ENCODE measurements at regions not wholly inside any gene's neighbourhood (a gene's known extent, or its start where the extent isn't known, plus 50 kb on each side); places are given as distances from the start of the nearest gene placed in this dataset.

DNA sequence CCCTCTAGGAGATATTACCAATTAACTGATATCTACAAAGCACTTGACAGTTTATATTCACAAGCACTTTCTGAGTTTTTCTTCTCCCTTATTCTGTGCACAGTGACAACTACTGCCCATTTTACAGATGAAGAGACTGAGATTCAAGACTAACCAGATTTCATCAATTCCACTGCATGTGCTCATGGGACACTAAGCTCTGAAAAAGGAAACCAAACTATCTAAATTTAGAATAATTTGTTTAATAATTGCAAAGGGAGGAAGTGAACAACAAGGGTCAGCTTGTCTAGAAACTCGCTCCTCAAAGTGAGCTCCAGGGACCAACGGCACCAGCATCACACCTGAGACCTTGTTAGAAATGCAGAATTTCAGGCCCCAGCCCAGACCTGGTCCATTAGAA lies 50.8 kb upstream of the MYLIP start:
- no peak for DNase-seq

DNA sequence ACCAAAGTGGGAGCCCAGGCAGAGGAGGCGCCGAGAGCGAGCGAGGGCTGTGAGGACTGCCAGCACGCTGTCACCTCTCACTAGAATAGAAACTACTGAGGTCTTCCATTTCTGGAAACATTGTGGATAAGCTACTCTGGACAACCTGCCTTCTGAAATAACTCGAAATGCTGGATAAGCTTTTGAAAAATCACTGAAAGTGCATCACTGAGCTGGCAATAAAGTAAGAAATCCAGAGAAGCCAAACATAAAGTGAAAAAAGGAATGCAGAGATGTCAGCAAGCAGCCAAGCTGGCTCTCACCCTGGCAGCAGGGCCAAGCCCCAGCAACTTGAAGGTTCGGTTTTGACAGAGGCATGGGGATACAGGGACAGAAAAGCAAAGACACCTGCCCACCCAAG lies 59.2 kb upstream of the MYLIP start:
- DNase-seq = no peak

- DNase-seq = no peak
Measured at GRCh38 chr6:16069222-16069621, 59.7 kb upstream of the MYLIP start.

DNA sequence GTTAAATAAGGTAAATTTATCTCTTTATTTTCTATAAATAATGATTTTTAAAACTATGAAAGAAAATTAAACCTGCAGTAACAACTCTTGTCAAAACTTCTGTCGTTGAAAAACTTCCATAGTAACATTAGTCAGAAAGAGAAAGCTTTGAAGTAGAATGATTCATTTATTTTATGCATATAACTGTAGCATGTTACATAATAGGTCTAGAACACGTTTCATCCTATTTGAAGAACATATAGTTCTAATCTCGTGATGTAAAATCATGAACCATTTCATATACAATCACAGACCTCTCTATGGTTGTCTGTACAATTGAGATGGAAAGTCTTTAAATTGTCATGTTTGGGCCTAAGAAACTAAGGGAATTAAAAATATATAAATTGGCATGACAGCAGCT lies 61.3 kb upstream of the MYLIP start:
- DNase-seq = no peak

- DNase-seq = peak; percentile 64
Measured at GRCh38 chr6:16064671-16065072, 64.2 kb upstream of the MYLIP start.

DNA sequence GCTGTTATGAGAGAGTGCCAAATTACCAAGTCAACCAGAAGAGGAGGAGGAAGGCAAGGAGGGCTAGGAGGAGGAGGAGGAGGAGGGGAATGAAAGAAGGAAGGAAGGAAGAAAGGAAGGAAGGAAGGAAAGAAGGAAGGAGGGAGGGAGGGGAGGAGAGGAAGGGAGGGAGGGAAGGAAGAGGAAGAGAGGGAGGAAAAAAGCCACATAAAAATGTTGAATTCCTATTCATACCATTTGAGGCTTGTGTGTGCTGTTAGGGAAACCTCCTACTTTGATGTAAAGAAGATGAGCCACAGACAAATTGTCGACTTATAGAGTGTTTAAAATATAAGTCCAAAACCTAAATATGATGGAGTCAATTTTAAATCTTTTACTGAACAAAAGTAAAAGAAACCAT lies 65.3 kb upstream of the MYLIP start:
- no peak for DNase-seq

DNA sequence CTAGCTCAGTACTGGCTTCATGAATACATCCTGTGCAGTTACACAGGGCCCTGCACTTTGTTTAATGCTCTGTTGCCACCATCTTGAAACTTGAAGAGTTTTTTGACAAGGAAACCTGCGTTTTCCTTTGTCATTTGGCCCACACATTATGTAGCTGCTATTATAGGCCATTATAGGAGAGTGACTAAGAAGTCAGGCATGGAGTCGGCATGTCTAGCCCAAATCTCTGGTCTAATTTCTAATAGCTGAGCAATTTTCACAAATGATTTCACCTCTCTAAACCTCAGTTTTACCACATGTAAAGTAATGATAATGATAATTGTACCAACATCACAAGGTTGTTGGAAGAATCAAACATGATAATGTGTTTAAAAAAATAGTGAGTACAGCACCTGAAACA lies 67.1 kb upstream of the MYLIP start:
- no peak for DNase-seq

GRCh38 chr6:16060039-16060438 lies 68.8 kb upstream of the MYLIP start:
- no peak for DNase-seq

DNA sequence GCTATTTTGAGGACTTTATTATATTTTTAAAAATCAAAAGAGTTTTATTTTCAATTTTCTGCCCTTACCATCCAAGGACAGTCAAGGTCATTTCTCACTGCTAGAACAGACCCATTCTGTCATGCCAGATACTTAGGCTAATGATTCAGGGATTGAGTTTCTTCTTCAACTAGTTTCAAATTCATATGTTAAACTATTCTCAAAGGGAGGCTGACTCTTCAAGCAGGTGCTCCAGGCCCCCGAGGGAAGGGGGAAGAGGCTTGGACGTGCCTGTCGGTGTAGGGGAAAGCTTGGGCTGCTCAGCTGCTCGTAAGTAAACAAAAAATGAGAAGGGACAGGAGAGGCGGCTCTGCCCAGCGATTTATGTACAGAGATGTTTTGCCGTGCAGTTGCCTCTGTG lies 69.4 kb upstream of the MYLIP start:
- no peak for DNase-seq

GRCh38 chr6:16058929-16059345 lies 69.9 kb upstream of the MYLIP start:
- DNase-seq = no peak

DNA sequence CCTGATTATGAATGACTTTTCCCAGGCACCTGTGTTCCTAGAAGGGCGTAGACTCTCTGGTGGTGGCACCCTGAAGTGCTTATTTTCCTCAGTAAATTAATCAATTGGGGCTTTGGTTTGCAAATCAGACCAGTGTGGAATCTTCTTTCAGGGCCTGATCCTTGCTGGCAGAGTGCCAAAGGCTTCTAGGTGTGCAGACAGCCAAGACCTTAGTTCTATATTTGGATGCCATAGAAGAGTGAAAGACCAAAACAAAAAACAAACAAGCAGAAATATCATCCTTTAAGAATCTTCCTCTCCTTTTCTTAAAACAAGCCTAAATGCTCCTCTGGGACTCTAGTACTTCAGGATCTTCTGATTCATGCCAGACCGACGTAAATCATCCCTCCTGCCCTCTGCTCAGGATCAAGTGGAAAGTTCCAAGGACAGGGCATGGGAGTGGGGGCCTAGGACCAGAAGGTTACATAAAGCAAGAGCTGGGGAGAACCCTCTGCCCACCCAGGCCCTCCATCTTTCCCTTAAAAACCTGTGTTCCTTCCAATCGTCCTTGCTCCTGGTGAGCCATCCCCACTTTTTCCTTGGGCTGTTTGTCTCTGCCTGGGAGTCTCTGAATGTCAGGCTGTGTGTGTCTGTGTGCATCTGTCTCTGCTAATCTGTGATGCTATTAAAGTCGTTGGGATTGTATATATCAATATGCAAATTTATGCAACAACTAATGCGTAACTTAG lies 70.5 kb upstream of the MYLIP start:
- peak; percentile 87 for DNase-seq

DNA sequence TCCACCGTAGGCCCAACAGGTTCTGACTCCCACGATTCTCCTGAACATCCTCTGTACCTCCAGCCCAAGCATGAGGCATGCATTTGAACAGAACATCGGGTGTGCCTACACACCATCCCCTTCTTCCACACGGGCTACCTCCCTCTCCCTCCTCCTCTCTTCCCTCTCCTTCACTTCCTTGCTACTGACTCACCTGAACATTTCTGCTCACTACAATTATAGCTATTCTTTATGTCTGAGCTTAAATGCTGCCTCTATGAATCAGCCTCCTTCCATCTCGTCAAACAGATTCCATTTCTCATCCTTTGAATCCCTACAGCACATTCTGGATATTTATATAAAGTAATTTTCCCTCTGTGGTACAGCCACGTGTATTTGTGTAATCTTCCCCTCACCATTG lies 71.4 kb upstream of the MYLIP start:
- DNase-seq = no peak

DNA sequence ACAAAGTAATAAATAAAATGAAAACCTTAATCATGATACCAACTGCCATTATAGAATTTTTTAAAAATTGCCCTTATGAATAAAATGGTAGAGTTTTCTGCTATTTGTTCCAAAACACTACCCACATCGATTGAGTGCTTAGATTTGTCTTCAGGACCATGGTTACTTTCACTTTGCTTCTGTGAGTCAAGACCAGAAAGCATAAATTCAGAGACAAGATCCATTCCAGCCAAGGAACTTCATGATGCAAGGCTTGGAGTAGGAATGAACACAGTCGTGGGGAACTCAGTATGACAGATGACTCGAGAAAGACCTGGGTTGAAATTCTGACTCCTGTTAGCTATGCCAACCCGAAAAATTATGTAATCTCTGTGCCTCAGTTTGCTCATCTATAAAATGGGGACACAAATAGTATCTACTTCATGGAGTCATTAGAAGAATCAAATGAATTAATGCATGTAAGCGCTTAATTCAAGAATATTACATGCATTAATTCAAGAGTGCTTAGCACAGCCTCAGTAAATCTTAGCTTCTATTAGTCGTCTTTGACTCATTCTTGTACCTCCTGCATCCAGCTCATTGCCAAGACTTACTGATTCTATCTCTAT lies 72.5 kb upstream of the MYLIP start:
- no peak for DNase-seq

- peak; percentile 27 for DNase-seq
Measured at GRCh38 chr6:16055852-16056251, 73.0 kb upstream of the MYLIP start.

GRCh38 chr6:16049168-16049567 lies 79.7 kb upstream of the MYLIP start:
- no peak for DNase-seq

DNA sequence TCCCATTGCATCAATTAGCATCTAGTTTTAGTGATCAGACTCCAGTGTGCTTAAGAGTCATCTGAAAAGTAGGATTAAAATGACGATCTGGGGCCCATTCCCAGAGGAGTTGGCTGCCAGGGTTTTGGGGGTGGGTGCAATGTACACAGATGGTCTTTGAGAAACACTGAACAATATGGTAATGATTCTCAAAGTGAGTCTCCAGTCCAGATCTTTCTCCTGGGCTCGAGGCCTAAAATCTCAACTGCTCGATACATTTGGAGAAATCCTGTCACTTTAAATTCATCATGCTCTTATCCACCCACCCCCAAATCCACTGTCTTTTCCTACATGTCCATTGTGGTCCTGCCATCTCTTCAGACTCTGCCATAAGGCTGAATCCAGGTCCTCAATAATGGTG lies 80.7 kb upstream of the MYLIP start:
- DNase-seq = peak; percentile 29

DNA sequence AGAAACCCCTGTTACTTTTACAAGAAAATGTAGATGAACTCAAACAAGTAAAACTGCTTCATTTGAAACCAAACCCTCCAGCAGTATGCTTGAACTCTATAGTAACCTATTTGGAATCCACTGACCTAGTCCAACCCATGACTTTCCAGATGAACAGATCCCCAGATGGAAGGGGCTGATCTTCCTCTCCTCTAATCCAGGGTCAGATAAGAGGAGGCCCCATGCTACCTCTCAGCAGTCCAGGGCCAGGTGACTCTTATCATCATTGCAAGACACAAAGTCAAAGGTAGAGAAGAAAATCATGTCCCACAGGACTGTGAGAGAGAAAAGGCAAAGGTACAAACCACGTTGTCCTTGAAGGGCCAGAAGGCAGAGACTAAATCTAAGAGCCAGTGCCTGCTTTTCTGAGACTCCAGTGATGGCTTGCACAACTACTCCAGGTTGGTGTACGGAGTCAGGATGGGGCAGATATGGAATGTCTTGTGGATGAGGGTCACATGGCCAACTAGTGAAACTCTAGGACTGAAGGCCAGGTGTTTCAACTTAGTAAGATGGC lies 81.4 kb upstream of the MYLIP start:
- no peak for DNase-seq

GRCh38 chr6:16045238-16045637 lies 83.6 kb upstream of the MYLIP start:
- DNase-seq = no peak

DNA sequence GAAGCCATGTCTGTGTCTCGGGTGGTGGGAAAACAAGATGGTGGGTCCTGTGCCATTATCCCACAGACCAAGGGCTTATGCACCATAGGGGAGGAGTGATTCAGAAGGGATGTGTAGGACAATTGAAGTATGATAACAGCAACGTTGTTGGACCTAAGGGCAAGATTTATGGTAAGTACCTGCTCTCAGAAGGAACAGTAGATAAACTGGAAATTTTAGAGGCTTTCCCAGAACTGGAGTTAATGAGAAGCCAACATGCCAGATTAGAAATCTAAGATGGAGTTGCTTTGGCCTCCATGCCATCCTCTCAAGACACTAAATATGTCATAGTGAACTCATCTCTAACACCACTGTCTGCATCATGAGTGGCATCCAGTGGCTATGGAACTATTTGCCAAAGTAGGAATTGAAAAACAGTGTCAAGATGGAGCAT lies 84.7 kb upstream of the MYLIP start:
- no peak for DNase-seq

- DNase-seq = no peak
Measured at GRCh38 chr6:16043171-16044135, 85.4 kb upstream of the MYLIP start.

DNA sequence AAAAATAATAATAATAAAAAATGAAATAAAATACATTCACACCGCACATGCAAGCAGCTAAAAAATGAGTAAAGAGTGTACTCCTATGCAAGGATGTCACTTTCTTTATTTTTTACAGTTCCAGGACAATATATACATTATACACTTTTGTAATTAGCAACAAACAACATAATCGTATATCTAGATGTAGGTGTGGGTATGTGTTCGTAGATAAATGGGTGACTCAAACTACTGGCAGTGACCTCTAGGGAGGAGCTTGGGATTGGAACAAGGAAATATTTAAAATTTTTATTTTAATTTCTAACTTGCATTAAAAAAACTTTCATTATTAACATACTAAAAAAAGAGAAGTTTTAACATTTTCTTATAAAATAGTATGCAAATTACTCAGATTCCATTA lies 86.1 kb upstream of the MYLIP start:
- no peak for DNase-seq

- no peak for DNase-seq
Measured at GRCh38 chr6:16041327-16041726, 87.6 kb upstream of the MYLIP start.

- no peak for DNase-seq
Measured at GRCh38 chr6:16040628-16040974, 88.3 kb upstream of the MYLIP start.

Measured in NCI-H82 (cell line).